Endothelial cell of umbilical vein (primary cell): ENCODE measurements at regions not wholly inside any gene's neighbourhood (a gene's known extent, or its start where the extent isn't known, plus 50 kb on each side); places are given as distances from the start of the nearest gene placed in this dataset.

Experiments
- CTCF ChIP-seq, 2 donors: IDR thresholded peaks; 1 replicate in 1 of 2; 2 replicates in 1 of 2; pipeline ENCODE4 v1.5.1; 2011; ENCODE audit warnings: low read length in 2 of 2, mild to moderate bottlenecking in 2 of 2, moderate library complexity in 2 of 2, control low read depth in 1 of 2, inconsistent platforms in 1 of 2, low read depth in 1 of 2; ENCODE audit not compliant: insufficient read depth in 1 of 2; ENCODE audit errors: extremely low read depth in 1 of 2
- EZH2 ChIP-seq: IDR thresholded peaks from 2 replicates; pipeline ENCODE4 v1.6.1; 2012; ENCODE audit warnings: borderline replicate concordance, low read depth, mild to moderate bottlenecking, moderate library complexity, low read length, inconsistent platforms; ENCODE audit not compliant: severe bottlenecking
- FOS ChIP-seq: IDR thresholded peaks from 2 replicates; pipeline ENCODE4 v1.6.1; 2011; ENCODE audit warnings: mild to moderate bottlenecking, low read length, moderate library complexity, borderline replicate concordance; ENCODE audit not compliant: insufficient read depth
- GATA2 ChIP-seq: IDR thresholded peaks from 2 replicates; pipeline ENCODE4 v1.7.0; 2011; ENCODE audit warnings: low read depth, mild to moderate bottlenecking, moderate library complexity, mixed read lengths, low read length; ENCODE audit not compliant: insufficient read length, insufficient read depth
- JUN ChIP-seq: IDR thresholded peaks from 2 replicates; pipeline ENCODE4 v1.6.1; 2011; ENCODE audit warnings: borderline replicate concordance, low read depth; ENCODE audit not compliant: insufficient read length, insufficient read depth
- MAX ChIP-seq: IDR thresholded peaks from 2 replicates; pipeline ENCODE4 v1.6.1; 2011; ENCODE audit not compliant: insufficient read depth, insufficient read length
- MYC ChIP-seq: IDR thresholded peaks from one replicate; pipeline ENCODE4 v1.6.1; 2011; ENCODE audit warnings: mild to moderate bottlenecking, low read depth, low read length
- POLR2A ChIP-seq: IDR thresholded peaks from 2 replicates; pipeline ENCODE4 v1.6.1; 2012; ENCODE audit warnings: low read depth, mild to moderate bottlenecking, control low read depth, low read length
- POLR2AphosphoS5 ChIP-seq: IDR thresholded peaks from 2 replicates; pipeline ENCODE4 v1.6.1; 2012; ENCODE audit warnings: low read depth, mild to moderate bottlenecking, control low read depth, low read length, moderate library complexity; ENCODE audit not compliant: insufficient read depth

- TF ChIP-seq EZH2 (no peak), CTCF (IDR thresholded peaks at IDR 0.05; ENCODE audit: extremely low read depth in 1 of 2, insufficient read depth in 1 of 2, low read depth in 1 of 2, low read length in 2 of 2) (no peak), POLR2A (peak; percentile 47), MAX (no peak), POLR2AphosphoS5 (peak; percentile 71), MYC (no peak), FOS (peak; percentile 90), JUN (peak; percentile 83), GATA2 (no peak)
These were observed 288.5 kb upstream of the STXBP5 start for GRCh38 chr6:146915671-146916127.
